Mesenchymal stem cell (in vitro differentiated cells and primary cell): ENCODE measurements at regions not wholly inside any gene's neighbourhood (a gene's known extent, or its start where the extent isn't known, plus 50 kb on each side); places are given as distances from the start of the nearest gene placed in this dataset.

Experiments used
- DNase-seq: peaks from one replicate; pipeline ENCODE4 v3.0.0-alpha.2; 2013
- H2AFZ ChIP-seq: one replicate; pipeline ENCODE4 v1.6.1; 2013; ENCODE audit warnings: low read depth, mild to moderate bottlenecking, control low read depth, inconsistent platforms, low read length, moderate library complexity
- H2AK5ac ChIP-seq: 2 replicates; pipeline ENCODE4 v1.6.1; 2013; ENCODE audit warnings: low read length, moderate library complexity, mild to moderate bottlenecking, inconsistent platforms; ENCODE audit not compliant: severe bottlenecking
- H2BK120ac ChIP-seq: one replicate; pipeline ENCODE4 v1.6.1; 2013; ENCODE audit warnings: low read depth, mild to moderate bottlenecking, inconsistent platforms, low read length, moderate library complexity
- H2BK12ac ChIP-seq, 2 experiments: one replicate each; pipeline ENCODE4 v1.6.1; 2013; ENCODE audit warnings: inconsistent platforms in 2 of 2, low read length in 2 of 2, mild to moderate bottlenecking in 2 of 2, moderate library complexity in 2 of 2, control low read depth in 1 of 2
- H2BK15ac ChIP-seq: one replicate; pipeline ENCODE4 v1.6.1; 2013; ENCODE audit warnings: mild to moderate bottlenecking, low read depth, inconsistent platforms; ENCODE audit not compliant: poor library complexity, severe bottlenecking
- H2BK5ac ChIP-seq: 2 replicates; pipeline ENCODE4 v1.6.1; 2013; ENCODE audit warnings: low read depth, mild to moderate bottlenecking, low read length, control low read depth, inconsistent platforms; ENCODE audit not compliant: poor library complexity, severe bottlenecking
- H3K14ac ChIP-seq, 2 experiments: one replicate each; pipeline ENCODE4 v1.6.1; 2013; ENCODE audit warnings: inconsistent platforms in 2 of 2, low read length in 2 of 2, control low read depth in 1 of 2, mild to moderate bottlenecking in 1 of 2, moderate library complexity in 1 of 2
- H3K18ac ChIP-seq, 2 experiments: one replicate each; pipeline ENCODE4 v1.6.1; 2013; ENCODE audit warnings: inconsistent platforms in 2 of 2, low read length in 2 of 2, control low read depth in 1 of 2, low read depth in 1 of 2, mild to moderate bottlenecking in 1 of 2
- H3K23ac ChIP-seq, 2 experiments: one replicate each; pipeline ENCODE4 v1.6.1; 2013; ENCODE audit warnings: inconsistent platforms in 2 of 2, low read length in 2 of 2, mild to moderate bottlenecking in 2 of 2, moderate library complexity in 2 of 2, control low read depth in 1 of 2
- H3K27ac ChIP-seq: 2 replicates; pipeline ENCODE4 v1.5.1; 2013; ENCODE audit warnings: mild to moderate bottlenecking, moderate library complexity, low read length, control low read depth, inconsistent platforms; ENCODE audit not compliant: poor library complexity, severe bottlenecking
- H3K27me3 ChIP-seq, 2 experiments: 2 replicates each; pipeline versions ENCODE4 v1.6.1 to v1.7.0; 2013; ENCODE audit warnings: low read length in 2 of 2, mild to moderate bottlenecking in 2 of 2, moderate library complexity in 2 of 2, control low read depth in 1 of 2, inconsistent platforms in 1 of 2; ENCODE audit not compliant: control insufficient read depth in 1 of 2, insufficient read depth in 1 of 2
- H3K36me3 ChIP-seq, 2 experiments: 2 replicates each; pipeline versions ENCODE4 v1.6.1 to v1.7.0; 2013; ENCODE audit warnings: low read length in 2 of 2, control low read depth in 1 of 2, inconsistent platforms in 1 of 2, low read depth in 1 of 2, mild to moderate bottlenecking in 1 of 2; ENCODE audit not compliant: insufficient read depth in 2 of 2, control insufficient read depth in 1 of 2
- H3K4ac ChIP-seq, 2 experiments: one replicate each; pipeline ENCODE4 v1.6.1; 2013; ENCODE audit warnings: inconsistent platforms in 2 of 2, low read length in 2 of 2, mild to moderate bottlenecking in 2 of 2, moderate library complexity in 2 of 2, control low read depth in 1 of 2, low read depth in 1 of 2
- H3K4me1 ChIP-seq: 2 replicates; pipeline ENCODE4 v1.6.1; 2013; ENCODE audit warnings: low read depth, low read length, control low read depth; ENCODE audit not compliant: control insufficient read depth, insufficient read depth
- H3K4me2 ChIP-seq: 2 replicates; pipeline ENCODE4 v1.6.1; 2013; ENCODE audit warnings: low read length, mild to moderate bottlenecking, inconsistent platforms; ENCODE audit not compliant: poor library complexity, severe bottlenecking
- H3K4me3 ChIP-seq, 2 experiments: 2 replicates each; pipeline versions ENCODE4 v1.5.1 to v1.7.0; 2013; ENCODE audit warnings: low read length in 2 of 2, mild to moderate bottlenecking in 2 of 2, control low read depth in 1 of 2, low read depth in 1 of 2; ENCODE audit not compliant: insufficient read depth in 1 of 2
- H3K79me1 ChIP-seq: replicated peaks from 2 replicates; pipeline ENCODE4 v1.6.1; 2013; ENCODE audit warnings: mild to moderate bottlenecking, control low read depth, low read length, inconsistent platforms; ENCODE audit not compliant: poor library complexity, severe bottlenecking
- H3K9ac ChIP-seq: 2 replicates; pipeline ENCODE4 v1.7.0; 2013; ENCODE audit warnings: mild to moderate bottlenecking, low read length, moderate library complexity
- H3K9me3 ChIP-seq: 2 replicates; pipeline ENCODE4 v1.7.0; 2013; ENCODE audit warnings: mild to moderate bottlenecking, low read length; ENCODE audit not compliant: control insufficient read depth
- H4K8ac ChIP-seq: one replicate; pipeline ENCODE4 v1.6.1; 2013; ENCODE audit warnings: inconsistent platforms, mild to moderate bottlenecking, low read length, moderate library complexity
- H4K91ac ChIP-seq: one replicate; pipeline ENCODE4 v1.6.1; 2013; ENCODE audit warnings: mild to moderate bottlenecking, low read length, inconsistent platforms
- WGBS: methylation state at CpG from one replicate; pipeline ENCODE4 v1.1.7; 2013; ENCODE audit warnings: mixed read lengths; 5-methylcytosine and 5-hydroxymethylcytosine counted together

DNA sequence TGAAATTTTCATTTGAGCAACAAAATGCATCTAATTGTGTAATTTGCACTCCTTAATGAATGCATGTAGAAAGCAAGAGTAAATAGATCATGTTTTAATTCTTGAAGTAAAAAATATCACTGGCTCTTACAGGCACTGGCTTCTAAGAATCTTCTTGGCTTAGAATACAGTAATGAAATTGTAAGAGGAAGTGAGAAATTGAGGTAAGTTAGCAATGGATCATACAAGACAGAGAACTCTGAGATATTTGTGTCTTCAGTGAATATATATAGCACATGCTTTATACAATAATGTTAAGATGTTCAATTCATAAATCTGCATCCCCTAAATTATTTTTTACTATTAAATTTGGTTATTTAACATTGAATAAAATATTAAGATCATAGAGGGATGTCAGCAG lies 465.0 kb downstream of the CNTN3 start:
- no peak for DNase-seq
- Histone ChIP-seq H3K79me1 (no peaks in the 10 kb centered on the region), H3K27me3 (no peaks in the 10 kb centered on the region), H2BK15ac (no peak overlapping the region), H2AFZ (no peak overlapping the region), H3K36me3 (no peaks in the 10 kb centered on the region), H2BK5ac (no peak overlapping the region), H3K9ac (no peak overlapping the region), H2BK12ac (no peak overlapping the region), H3K23ac (no peak overlapping the region), H3K9me3 (no peaks in the 10 kb centered on the region), H3K18ac (no peak overlapping the region), H3K4me2 (no peak overlapping the region), H3K4me1 (no peaks in the 10 kb centered on the region), H4K91ac (no peak overlapping the region), H3K4me3 (no peak overlapping the region), H3K4ac (no peak overlapping the region), H3K27ac (no peak overlapping the region), H2BK120ac (no peak overlapping the region), H4K8ac (no peak overlapping the region), H2AK5ac (no peak overlapping the region), H3K14ac (no peak overlapping the region)

- no peak overlapping the region for H4K8ac ChIP-seq
- no peak overlapping the region for H3K4ac ChIP-seq
- H2AFZ ChIP-seq, result no peak overlapping the region
- no peak overlapping the region for H2BK15ac ChIP-seq
- H2BK5ac ChIP-seq, result no peak overlapping the region
- no peak overlapping the region for H2BK12ac ChIP-seq
- no peaks in the 10 kb centered on the region for H3K79me1 ChIP-seq
- DNase-seq, result no peak
- H3K9me3 ChIP-seq, result no peaks in the 10 kb centered on the region
- no peak overlapping the region for H3K9ac ChIP-seq
- no peak overlapping the region for H3K14ac ChIP-seq
- H3K27ac ChIP-seq, result no peak overlapping the region
- H2BK120ac ChIP-seq, result no peak overlapping the region
- H3K27me3 ChIP-seq, result no peaks in the 10 kb centered on the region
- no peak overlapping the region for H2AK5ac ChIP-seq
- no peak overlapping the region for H4K91ac ChIP-seq
- H3K36me3 ChIP-seq, result no peaks in the 10 kb centered on the region
- no peak overlapping the region for H3K4me3 ChIP-seq
- no peak overlapping the region for H3K18ac ChIP-seq
- WGBS, result 82% methylated on average over 1 of the region's 1 CpG
- no peak overlapping the region for H3K23ac ChIP-seq
- no peak overlapping the region for H3K4me2 ChIP-seq
- H3K4me1 ChIP-seq, result no peaks in the 10 kb centered on the region
Observed at GRCh38 chr3:74145277-74145676, 469.2 kb downstream of the CNTN3 start.

GRCh38 chr3:74139648-74140047 lies 474.8 kb downstream of the CNTN3 start:
- no peak overlapping the region for H3K18ac ChIP-seq
- no peak overlapping the region for H2AK5ac ChIP-seq
- H4K8ac ChIP-seq, result no peak overlapping the region
- H2BK15ac ChIP-seq, result no peak overlapping the region
- H2AFZ ChIP-seq, result no peak overlapping the region
- H3K4me3 ChIP-seq, result no peak overlapping the region
- H3K4ac ChIP-seq, result no peak overlapping the region
- H3K9ac ChIP-seq, result no peak overlapping the region
- no peak overlapping the region for H3K23ac ChIP-seq
- DNase-seq, result no peak
- no peak overlapping the region for H4K91ac ChIP-seq
- H3K27me3 ChIP-seq, result no peaks in the 10 kb centered on the region
- H3K4me2 ChIP-seq, result no peak overlapping the region
- H3K4me1 ChIP-seq, result no peaks in the 10 kb centered on the region
- H3K36me3 ChIP-seq, result no peaks in the 10 kb centered on the region
- no peak overlapping the region for H3K14ac ChIP-seq
- H3K27ac ChIP-seq, result no peak overlapping the region
- H3K9me3 ChIP-seq, result no peaks in the 10 kb centered on the region
- H2BK5ac ChIP-seq, result no peak overlapping the region
- no peak overlapping the region for H2BK12ac ChIP-seq
- no peak overlapping the region for H2BK120ac ChIP-seq
- H3K79me1 ChIP-seq, result no peaks in the 10 kb centered on the region
- WGBS, result 80% methylated on average over 1 of the region's 3 CpGs

- H3K27ac ChIP-seq, result no peak overlapping the region
- H2BK5ac ChIP-seq, result no peak overlapping the region
- no peaks in the 10 kb centered on the region for H3K4me1 ChIP-seq
- H2BK15ac ChIP-seq, result no peak overlapping the region
- no peaks in the 10 kb centered on the region for H3K9me3 ChIP-seq
- H3K23ac ChIP-seq, result no peak overlapping the region
- H2AFZ ChIP-seq, result no peak overlapping the region
- H4K8ac ChIP-seq, result no peak overlapping the region
- no peaks in the 10 kb centered on the region for H3K79me1 ChIP-seq
- no peak overlapping the region for H3K18ac ChIP-seq
- DNase-seq, result no peak
- H3K14ac ChIP-seq, result no peak overlapping the region
- H2BK120ac ChIP-seq, result no peak overlapping the region
- no peaks in the 10 kb centered on the region for H3K36me3 ChIP-seq
- H3K4ac ChIP-seq, result no peak overlapping the region
- no peaks in the 10 kb centered on the region for H3K27me3 ChIP-seq
- H3K4me3 ChIP-seq, result no peak overlapping the region
- no peak overlapping the region for H3K9ac ChIP-seq
- H3K4me2 ChIP-seq, result no peak overlapping the region
- H2AK5ac ChIP-seq, result no peak overlapping the region
- no peak overlapping the region for H4K91ac ChIP-seq
- H2BK12ac ChIP-seq, result no peak overlapping the region
Observed at GRCh38 chr3:74137790-74138189, 476.7 kb downstream of the CNTN3 start.
